ENCODE measurements at regions not wholly inside any gene's neighbourhood (a gene's known extent, or its start where the extent isn't known, plus 50 kb on each side); places are given as distances from the start of the nearest gene placed in this dataset.

GRCh38 chr2:116719836-116720235 is 1094.7 kb upstream of the DDX18 start:
- H3K9me3 ChIP-seq: no peaks in the 10 kb centered on the region
- TF ChIP-seq EP300 (IDR thresholded peaks at IDR 0.05) (no peak), POLR2A (IDR thresholded peaks at IDR 0.05) (no peak), POLR2AphosphoS5 (IDR thresholded peaks at IDR 0.05) (no peak), CTCF (IDR thresholded peaks at IDR 0.05) (no peak)
- no peaks in the 10 kb centered on the region for H3K27me3 ChIP-seq
- H3K27ac ChIP-seq: no peak overlapping the region
- no peaks in the 10 kb centered on the region for H3K4me1 ChIP-seq
- ATAC-seq: no peak
- 56 to 80% methylated on average over 1 to 2 of the region's 2 CpGs for WGBS, 2 donors (ENCODE audit: low coverage in 1 of 2)
- no peaks in the 10 kb centered on the region for H3K36me3 ChIP-seq
- no peak overlapping the region for H3K4me3 ChIP-seq

DNA sequence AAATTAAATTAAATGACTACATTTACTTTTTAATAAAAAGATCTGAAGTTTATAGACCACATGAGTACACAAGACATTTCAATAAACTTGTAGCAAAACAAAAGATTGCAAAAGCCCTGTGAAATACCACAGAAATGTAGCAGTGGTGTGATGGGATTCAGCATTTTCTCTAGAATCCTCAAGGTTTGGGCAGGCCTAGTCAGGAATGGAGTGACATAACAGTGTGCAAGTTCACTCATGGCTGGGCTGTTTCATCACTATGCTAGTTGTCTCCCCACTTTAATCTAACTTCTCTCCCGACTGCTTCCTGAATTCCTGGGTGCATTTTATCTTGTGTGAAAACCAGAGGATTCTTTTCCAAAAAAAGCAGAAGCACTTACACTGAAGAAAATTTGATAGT is 1089.9 kb upstream of the DDX18 start:
- Histone ChIP-seq H3K36me3 (no peaks in the 10 kb centered on the region), H3K27me3 (no peaks in the 10 kb centered on the region), H3K4me1 (no peaks in the 10 kb centered on the region), H3K27ac (no peak overlapping the region), H3K9me3 (no peaks in the 10 kb centered on the region), H3K4me3 (no peak overlapping the region)
- no peak for TF ChIP-seq POLR2A (IDR thresholded peaks at IDR 0.05)
- 54 to 78% methylated on average over 1 of the region's 1 CpG for WGBS, 2 donors (ENCODE audit: low coverage in 1 of 2)
- ATAC-seq: no peak

DNA sequence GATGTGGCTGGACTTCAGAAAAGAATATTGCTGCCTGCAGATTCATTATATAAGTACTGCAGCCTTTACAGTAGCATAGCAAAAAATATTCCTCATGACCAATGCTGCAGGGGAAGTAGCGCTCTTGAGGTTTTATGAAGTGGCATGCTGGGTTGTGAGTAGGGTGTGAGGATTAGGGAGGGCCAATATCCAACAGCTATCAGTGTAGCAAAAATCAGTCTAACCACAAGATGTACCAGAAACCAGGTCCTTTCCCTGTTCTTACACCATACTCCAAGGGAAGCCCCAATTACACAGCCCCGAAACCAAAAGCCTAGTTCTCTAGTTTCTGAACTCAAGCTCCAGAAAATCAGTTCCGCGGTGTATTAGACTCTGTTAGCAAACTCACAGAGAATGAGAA is 1082.2 kb upstream of the DDX18 start:
- Histone ChIP-seq H3K9me3 (no peaks in the 10 kb centered on the region), H3K27ac (no peak overlapping the region), H3K27me3 (no peaks in the 10 kb centered on the region), H3K36me3 (no peaks in the 10 kb centered on the region), H3K4me1 (no peaks in the 10 kb centered on the region), H3K4me3 (no peak overlapping the region)
- 83 to 98% methylated on average over 4 of the region's 4 CpGs for WGBS, 2 donors (ENCODE audit: low coverage in 1 of 2)
- ATAC-seq: no peak
- no peak for TF ChIP-seq POLR2AphosphoS5 (IDR thresholded peaks at IDR 0.05)
- no peak for TF ChIP-seq CTCF (IDR thresholded peaks at IDR 0.05)
- TF ChIP-seq EP300 (IDR thresholded peaks at IDR 0.05): no peak
- TF ChIP-seq POLR2A (IDR thresholded peaks at IDR 0.05): no peak

- Histone ChIP-seq H3K9me3 (no peaks in the 10 kb centered on the region), H3K4me3 (no peak overlapping the region), H3K4me1 (no peaks in the 10 kb centered on the region), H3K27ac (no peak overlapping the region), H3K27me3 (no peaks in the 10 kb centered on the region), H3K36me3 (no peaks in the 10 kb centered on the region)
- ATAC-seq: no peak
- 34 to 63% methylated on average over 1 to 3 of the region's 3 CpGs for WGBS, 2 donors (ENCODE audit: low coverage in 1 of 2)
- TF ChIP-seq CTCF (IDR thresholded peaks at IDR 0.05) (no peak), EP300 (IDR thresholded peaks at IDR 0.05) (no peak), POLR2A (IDR thresholded peaks at IDR 0.05) (no peak), POLR2AphosphoS5 (IDR thresholded peaks at IDR 0.05) (no peak)
These were observed 1080.8 kb upstream of the DDX18 start for GRCh38 chr2:116733699-116734098.

DNA sequence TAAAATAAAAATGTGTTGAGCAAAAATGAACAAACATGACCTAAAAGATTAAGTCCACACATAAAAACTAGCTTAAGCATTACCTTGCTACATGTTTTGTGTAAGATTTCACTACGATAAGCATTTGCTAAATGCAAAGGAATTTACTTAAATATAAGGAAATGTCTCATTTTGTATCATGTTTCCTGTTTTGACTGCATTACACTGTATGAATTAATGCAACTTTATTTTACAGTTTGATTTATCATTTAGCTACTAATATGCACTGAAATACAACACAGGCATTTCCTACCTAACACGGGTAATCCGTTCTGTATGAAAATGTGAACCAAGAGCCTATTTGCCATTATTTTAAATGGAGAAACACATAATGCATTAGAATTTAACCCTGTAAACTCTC is 1076.5 kb upstream of the DDX18 start:
- TF ChIP-seq POLR2AphosphoS5 (IDR thresholded peaks at IDR 0.05): no peak
- no peak for TF ChIP-seq CTCF (IDR thresholded peaks at IDR 0.05)
- TF ChIP-seq EP300 (IDR thresholded peaks at IDR 0.05): no peak
- no peak for TF ChIP-seq POLR2A (IDR thresholded peaks at IDR 0.05)
- no peaks in the 10 kb centered on the region for H3K27me3 ChIP-seq
- no peak for ATAC-seq
- H3K9me3 ChIP-seq: no peaks in the 10 kb centered on the region
- no peaks in the 10 kb centered on the region for H3K36me3 ChIP-seq
- 68 to 86% methylated on average over 3 of the region's 3 CpGs for WGBS, 2 donors (ENCODE audit: low coverage in 1 of 2)
- H3K4me3 ChIP-seq: no peak overlapping the region
- H3K27ac ChIP-seq: no peak overlapping the region
- no peaks in the 10 kb centered on the region for H3K4me1 ChIP-seq

- Histone ChIP-seq H3K27me3 (no peaks in the 10 kb centered on the region), H3K9me3 (no peaks in the 10 kb centered on the region), H3K27ac (no peak overlapping the region), H3K36me3 (no peaks in the 10 kb centered on the region), H3K4me3 (no peak overlapping the region), H3K4me1 (no peaks in the 10 kb centered on the region)
- 25 to 28% methylated on average over 1 of the region's 1 CpG for WGBS, 2 donors (ENCODE audit: low coverage in 1 of 2)
- TF ChIP-seq CTCF (IDR thresholded peaks at IDR 0.05) (no peak), EP300 (IDR thresholded peaks at IDR 0.05) (no peak), POLR2AphosphoS5 (IDR thresholded peaks at IDR 0.05) (no peak), POLR2A (IDR thresholded peaks at IDR 0.05) (no peak)
- ATAC-seq: no peak
These were observed 1067.4 kb upstream of the DDX18 start for GRCh38 chr2:116747103-116747502.

All from gastroesophageal sphincter (tissue), 4 donors.